ENCODE measurements at regions not wholly inside any gene's neighbourhood (a gene's known extent, or its start where the extent isn't known, plus 50 kb on each side); places are given as distances from the start of the nearest gene placed in this dataset.

DNA sequence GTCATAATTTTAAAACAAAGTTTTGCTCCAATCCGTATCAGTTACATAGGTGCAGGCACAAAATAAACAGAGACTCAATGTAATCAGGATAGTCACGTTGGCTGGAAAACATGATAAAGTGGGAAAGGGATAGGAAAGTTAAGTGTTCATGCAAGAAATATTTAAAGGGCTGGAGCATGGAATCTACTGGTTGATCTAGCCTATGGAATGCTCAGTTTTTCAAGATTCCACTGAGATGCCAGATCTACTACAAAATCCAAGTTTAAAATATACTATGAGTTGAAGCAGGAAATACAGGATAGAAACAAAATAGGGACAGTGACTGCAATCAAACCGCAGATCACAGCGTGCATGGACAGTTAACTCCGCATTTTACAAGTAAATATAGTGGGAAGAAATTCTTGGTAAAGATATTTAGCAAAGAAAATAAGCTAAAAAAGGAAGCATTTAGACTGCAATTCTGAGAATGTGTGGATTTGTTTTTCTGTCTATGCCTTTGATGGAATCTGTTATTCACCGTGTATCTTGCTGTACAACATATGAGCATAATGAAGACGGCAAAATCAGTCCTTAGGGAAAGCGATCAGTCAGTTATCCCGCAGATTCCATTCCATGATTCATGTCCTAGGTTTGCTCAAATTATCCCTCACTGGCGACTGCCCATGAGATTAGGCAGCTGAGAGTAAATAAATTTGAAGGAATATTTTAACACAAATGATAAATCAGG, 1044.3 kb downstream of the FLRT2 start:
- Histone ChIP-seq H3K27ac (ENCODE audit: low read depth, low read length) (no peak overlapping the region), H3K36me3 (ENCODE audit: control insufficient read depth, low read length) (no peaks in the 10 kb centered on the region), H3F3A (ENCODE audit: control insufficient read depth, insufficient read depth) (no peaks in the 10 kb centered on the region), H3K4me3 (ENCODE audit: low read length) (no peak overlapping the region), H3K79me2 (ENCODE audit: control insufficient read depth, low read length) (no peaks in the 10 kb centered on the region), H3K4me2 (ENCODE audit: low read length) (no peak overlapping the region), H4K20me1 (ENCODE audit: control insufficient read depth, insufficient read depth, low read depth, low read length) (no peaks in the 10 kb centered on the region), H3K27me3 (ENCODE audit: control insufficient read depth, low read length) (no peaks in the 10 kb centered on the region), H3K9me3 (ENCODE audit: control insufficient read depth, insufficient read depth, low read length) (no peaks in the 10 kb centered on the region), H3K9me2 (replicated peaks; ENCODE audit: control insufficient read depth, low read length) (no peaks in the 10 kb centered on the region), H3K4me1 (ENCODE audit: control insufficient read depth, low read length) (no peaks in the 10 kb centered on the region)
- TF ChIP-seq, protein P1, sequence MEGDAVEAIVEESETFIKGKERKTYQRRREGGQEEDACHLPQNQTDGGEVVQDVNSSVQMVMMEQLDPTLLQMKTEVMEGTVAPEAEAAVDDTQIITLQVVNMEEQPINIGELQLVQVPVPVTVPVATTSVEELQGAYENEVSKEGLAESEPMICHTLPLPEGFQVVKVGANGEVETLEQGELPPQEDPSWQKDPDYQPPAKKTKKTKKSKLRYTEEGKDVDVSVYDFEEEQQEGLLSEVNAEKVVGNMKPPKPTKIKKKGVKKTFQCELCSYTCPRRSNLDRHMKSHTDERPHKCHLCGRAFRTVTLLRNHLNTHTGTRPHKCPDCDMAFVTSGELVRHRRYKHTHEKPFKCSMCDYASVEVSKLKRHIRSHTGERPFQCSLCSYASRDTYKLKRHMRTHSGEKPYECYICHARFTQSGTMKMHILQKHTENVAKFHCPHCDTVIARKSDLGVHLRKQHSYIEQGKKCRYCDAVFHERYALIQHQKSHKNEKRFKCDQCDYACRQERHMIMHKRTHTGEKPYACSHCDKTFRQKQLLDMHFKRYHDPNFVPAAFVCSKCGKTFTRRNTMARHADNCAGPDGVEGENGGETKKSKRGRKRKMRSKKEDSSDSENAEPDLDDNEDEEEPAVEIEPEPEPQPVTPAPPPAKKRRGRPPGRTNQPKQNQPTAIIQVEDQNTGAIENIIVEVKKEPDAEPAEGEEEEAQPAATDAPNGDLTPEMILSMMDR (IDR thresholded peaks at IDR 0.05; ENCODE audit: low read depth, low read length, poor library complexity, severe bottlenecking), result no peak
- no peak for TF ChIP-seq EZH2phosphoT487 (IDR thresholded peaks at IDR 0.05; ENCODE audit: borderline replicate concordance, low read length)

DNA sequence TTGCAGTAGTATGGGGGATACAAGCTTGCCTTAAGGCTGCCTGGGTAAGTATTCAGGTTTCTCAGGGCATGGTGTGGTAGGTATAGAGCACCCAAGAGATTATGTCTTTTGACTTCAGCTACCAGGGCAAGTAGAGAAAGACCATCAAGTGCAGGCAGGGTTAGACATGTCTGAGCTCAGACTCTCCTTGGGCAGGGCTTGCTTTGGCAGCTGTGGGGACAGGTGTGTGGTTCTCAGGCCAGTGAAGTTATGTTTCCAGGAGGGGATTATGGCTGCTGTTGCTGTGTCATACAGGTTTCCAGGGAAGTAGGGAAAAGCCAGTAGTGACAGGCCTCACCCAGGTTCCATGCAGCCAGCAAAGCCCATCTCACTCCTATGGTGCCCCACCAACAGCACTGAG, 1040.4 kb downstream of the FLRT2 start:
- no peaks in the 10 kb centered on the region for H4K20me1 ChIP-seq (ENCODE audit: control insufficient read depth, insufficient read depth, low read depth, low read length)
- no peaks in the 10 kb centered on the region for H3K4me1 ChIP-seq (ENCODE audit: control insufficient read depth, low read length)
- H3K9me2 ChIP-seq (replicated peaks; ENCODE audit: control insufficient read depth, low read length), result no peaks in the 10 kb centered on the region
- H3K27me3 ChIP-seq (ENCODE audit: control insufficient read depth, low read length), result no peaks in the 10 kb centered on the region
- no peak overlapping the region for H3K4me3 ChIP-seq (ENCODE audit: low read length)
- H3K27ac ChIP-seq (ENCODE audit: low read depth, low read length), result no peak overlapping the region
- H3K36me3 ChIP-seq (ENCODE audit: control insufficient read depth, low read length), result no peaks in the 10 kb centered on the region
- no peak overlapping the region for H3K4me2 ChIP-seq (ENCODE audit: low read length)
- no peak for TF ChIP-seq EZH2phosphoT487 (IDR thresholded peaks at IDR 0.05; ENCODE audit: borderline replicate concordance, low read length)
- TF ChIP-seq, protein P1 (IDR thresholded peaks at IDR 0.05; ENCODE audit: low read depth, low read length, poor library complexity, severe bottlenecking), result no peak
- no peaks in the 10 kb centered on the region for H3K79me2 ChIP-seq (ENCODE audit: control insufficient read depth, low read length)
- no peaks in the 10 kb centered on the region for H3F3A ChIP-seq (ENCODE audit: control insufficient read depth, insufficient read depth)
- no peaks in the 10 kb centered on the region for H3K9me3 ChIP-seq (ENCODE audit: control insufficient read depth, insufficient read depth, low read length)

DNA sequence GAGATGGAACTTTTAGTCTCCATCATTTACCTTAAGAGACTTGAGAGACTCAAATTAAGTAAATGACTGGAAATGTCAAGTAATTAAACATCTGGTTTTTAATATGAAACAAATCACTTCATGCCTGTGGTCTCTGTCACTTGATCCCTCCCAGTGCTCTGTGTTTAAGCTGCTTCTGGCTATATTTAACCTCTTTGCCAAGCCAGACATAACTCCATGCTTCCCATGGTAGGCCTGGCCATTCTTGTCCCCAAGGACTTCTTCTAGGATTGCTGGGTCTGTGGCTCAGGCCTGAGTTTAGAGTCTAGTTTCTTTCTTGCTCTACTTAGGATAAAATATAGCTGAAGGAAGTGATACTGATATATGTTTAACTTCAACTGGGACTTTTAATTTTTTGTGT, 1013.6 kb downstream of the FLRT2 start:
- Histone ChIP-seq H3K4me3 (ENCODE audit: low read length) (no peak overlapping the region), H3K27ac (ENCODE audit: low read depth, low read length) (no peak overlapping the region), H3K79me2 (ENCODE audit: control insufficient read depth, low read length) (no peaks in the 10 kb centered on the region), H3K36me3 (ENCODE audit: control insufficient read depth, low read length) (no peaks in the 10 kb centered on the region), H3K27me3 (ENCODE audit: control insufficient read depth, low read length) (no peaks in the 10 kb centered on the region), H3K4me1 (ENCODE audit: control insufficient read depth, low read length) (no peaks in the 10 kb centered on the region), H3F3A (ENCODE audit: control insufficient read depth, insufficient read depth) (no peaks in the 10 kb centered on the region), H3K9me2 (replicated peaks; ENCODE audit: control insufficient read depth, low read length) (no peaks in the 10 kb centered on the region), H4K20me1 (ENCODE audit: control insufficient read depth, insufficient read depth, low read depth, low read length) (no peaks in the 10 kb centered on the region), H3K4me2 (ENCODE audit: low read length) (no peak overlapping the region), H3K9me3 (ENCODE audit: control insufficient read depth, insufficient read depth, low read length) (no peaks in the 10 kb centered on the region)
- TF ChIP-seq EZH2phosphoT487 (IDR thresholded peaks at IDR 0.05; ENCODE audit: borderline replicate concordance, low read length), result no peak
- TF ChIP-seq, protein P1 (IDR thresholded peaks at IDR 0.05; ENCODE audit: low read depth, low read length, poor library complexity, severe bottlenecking), result no peak
